ENCODE measurements at regions not wholly inside any gene's neighbourhood (a gene's known extent, or its start where the extent isn't known, plus 50 kb on each side); places are given as distances from the start of the nearest gene placed in this dataset.

DNA sequence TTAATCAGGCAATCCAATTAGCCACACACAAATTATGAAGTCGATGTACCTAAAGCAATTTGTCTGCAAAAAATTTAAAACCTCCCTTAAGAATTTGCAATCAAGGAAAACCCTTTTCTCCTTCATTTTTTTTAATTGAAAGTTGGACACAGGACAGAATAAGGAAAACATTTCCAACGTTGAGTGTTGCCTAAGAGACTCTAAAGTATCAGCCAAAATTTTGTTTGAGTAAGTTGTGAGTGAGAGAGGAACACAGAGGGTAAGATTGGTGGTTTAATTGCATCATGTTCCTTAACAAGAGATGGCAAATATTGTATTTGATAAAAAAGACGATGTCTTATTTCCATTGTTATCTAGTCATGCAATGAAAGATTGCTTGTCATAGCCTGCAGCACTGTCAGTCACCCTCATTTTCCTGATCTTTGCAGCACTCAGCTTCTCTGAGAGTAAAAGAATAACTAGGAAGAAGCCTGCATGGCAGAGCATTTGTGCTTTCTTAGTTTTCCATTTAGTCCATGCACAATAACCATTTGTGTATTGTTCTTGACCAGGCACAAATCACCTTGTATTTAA lies 115.5 kb downstream of the ICOS start:
- Histone ChIP-seq H3K4me3 (ENCODE audit: control extremely low read depth in 1 of 5, extremely low read depth in 1 of 5, insufficient read depth in 1 of 5, low read depth in 2 of 5, low read length in 4 of 5) (no peak overlapping the region), H3K4me1 (ENCODE audit: control insufficient read depth in 2 of 2, insufficient read depth in 2 of 2, low read length in 2 of 2) (no peaks in the 10 kb centered on the region), H3K79me2 (ENCODE audit: control insufficient read depth, insufficient read depth, low read length) (no peaks in the 10 kb centered on the region), H3K27me3 (replicated peaks in 1 of 4; ENCODE audit: control extremely low read depth in 1 of 4, control insufficient read depth in 3 of 4, insufficient read depth in 4 of 4, low read length in 3 of 4) (no peaks in the 10 kb centered on the region), H4K20me1 (ENCODE audit: control insufficient read depth, insufficient read depth, low read length, poor library complexity, severe bottlenecking) (no peaks in the 10 kb centered on the region), H3K36me3 (replicated peaks in 1 of 2; ENCODE audit: control extremely low read depth in 1 of 2, control insufficient read depth in 1 of 2, extremely low read depth in 1 of 2, insufficient read depth in 2 of 2, low read length in 1 of 2) (no peaks in the 10 kb centered on the region), H2AFZ (ENCODE audit: insufficient read depth, low read depth, low read length, poor library complexity, severe bottlenecking) (no peak overlapping the region), H3K9me3 (ENCODE audit: control extremely low read depth in 1 of 3, control insufficient read depth in 2 of 3, insufficient read depth in 1 of 3, low read length in 2 of 3) (no peaks in the 10 kb centered on the region), H3K27ac (ENCODE audit: low read length in 2 of 2) (no peak overlapping the region), H3K4me2 (replicated peaks; ENCODE audit: low read depth, low read length, poor library complexity, severe bottlenecking) (no peak overlapping the region), H3K9ac (ENCODE audit: low read length) (no peak overlapping the region)
- Mint-ChIP-seq H3K4me1 (no peaks in the 10 kb centered on the region), H3K9me3 (ENCODE audit: insufficient read depth) (no peaks in the 10 kb centered on the region), H3K4me3 (no peak overlapping the region), H3K27ac (no peak overlapping the region), H3K27me3 (peaks cover 4% of the 10 kb centered on the region)
- no peak for ATAC-seq (ENCODE audit: low read depth)
- ChIA-PET CTCF (no interaction called here), POLR2A (no interaction called here)
- DNase-seq: no peak
- WGBS (ENCODE audit: insufficient coverage): 100% methylated on average over 1 of the region's 3 CpGs
- TF ChIP-seq, protein P1, sequence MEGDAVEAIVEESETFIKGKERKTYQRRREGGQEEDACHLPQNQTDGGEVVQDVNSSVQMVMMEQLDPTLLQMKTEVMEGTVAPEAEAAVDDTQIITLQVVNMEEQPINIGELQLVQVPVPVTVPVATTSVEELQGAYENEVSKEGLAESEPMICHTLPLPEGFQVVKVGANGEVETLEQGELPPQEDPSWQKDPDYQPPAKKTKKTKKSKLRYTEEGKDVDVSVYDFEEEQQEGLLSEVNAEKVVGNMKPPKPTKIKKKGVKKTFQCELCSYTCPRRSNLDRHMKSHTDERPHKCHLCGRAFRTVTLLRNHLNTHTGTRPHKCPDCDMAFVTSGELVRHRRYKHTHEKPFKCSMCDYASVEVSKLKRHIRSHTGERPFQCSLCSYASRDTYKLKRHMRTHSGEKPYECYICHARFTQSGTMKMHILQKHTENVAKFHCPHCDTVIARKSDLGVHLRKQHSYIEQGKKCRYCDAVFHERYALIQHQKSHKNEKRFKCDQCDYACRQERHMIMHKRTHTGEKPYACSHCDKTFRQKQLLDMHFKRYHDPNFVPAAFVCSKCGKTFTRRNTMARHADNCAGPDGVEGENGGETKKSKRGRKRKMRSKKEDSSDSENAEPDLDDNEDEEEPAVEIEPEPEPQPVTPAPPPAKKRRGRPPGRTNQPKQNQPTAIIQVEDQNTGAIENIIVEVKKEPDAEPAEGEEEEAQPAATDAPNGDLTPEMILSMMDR (IDR thresholded peaks at IDR 0.05): no peak
- TF ChIP-seq EZH2 (IDR thresholded peaks at IDR 0.05; ENCODE audit: borderline replicate concordance, insufficient read depth, low read depth, low read length, poor library complexity, severe bottlenecking): no peak
- intact Hi-C loops (cut with micrococcal nuclease): no loop called here

DNA sequence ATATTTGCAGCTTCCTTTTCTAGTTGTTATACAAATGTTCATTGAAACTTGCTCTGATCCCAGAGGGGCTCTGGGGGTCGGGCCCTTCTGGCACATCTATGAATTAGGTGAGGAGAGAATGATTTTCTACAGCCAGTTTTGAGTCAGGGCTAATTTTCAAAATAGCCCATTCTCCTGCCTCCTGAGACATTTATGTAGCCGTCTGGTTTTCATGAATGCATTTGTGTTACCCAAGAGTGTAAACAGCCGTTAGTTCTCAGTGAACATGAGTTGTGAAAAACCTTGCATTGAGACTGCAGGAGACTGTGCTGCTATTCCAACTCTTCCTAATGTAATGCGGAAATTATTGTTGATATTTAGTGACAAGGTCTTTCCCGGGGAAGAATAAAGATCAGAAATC lies 122.5 kb downstream of the ICOS start:
- ATAC-seq (ENCODE audit: low read depth) (no peak), DNase-seq (no peak)
- Histone ChIP-seq H4K20me1 (ENCODE audit: control insufficient read depth, insufficient read depth, low read length, poor library complexity, severe bottlenecking) (no peaks in the 10 kb centered on the region), H3K79me2 (ENCODE audit: control insufficient read depth, insufficient read depth, low read length) (no peaks in the 10 kb centered on the region), H3K9ac (ENCODE audit: low read length) (no peak overlapping the region), H3K9me3 (ENCODE audit: control extremely low read depth in 1 of 3, control insufficient read depth in 2 of 3, insufficient read depth in 1 of 3, low read length in 2 of 3) (no peaks in the 10 kb centered on the region), H3K4me3 (ENCODE audit: control extremely low read depth in 1 of 5, extremely low read depth in 1 of 5, insufficient read depth in 1 of 5, low read depth in 2 of 5, low read length in 4 of 5) (no peak overlapping the region), H2AFZ (ENCODE audit: insufficient read depth, low read depth, low read length, poor library complexity, severe bottlenecking) (no peak overlapping the region), H3K4me2 (replicated peaks; ENCODE audit: low read depth, low read length, poor library complexity, severe bottlenecking) (no peak overlapping the region), H3K27ac (ENCODE audit: low read length in 2 of 2) (no peak overlapping the region), H3K4me1 (ENCODE audit: control insufficient read depth in 2 of 2, insufficient read depth in 2 of 2, low read length in 2 of 2) (no peaks in the 10 kb centered on the region), H3K27me3 (replicated peaks in 1 of 4; ENCODE audit: control extremely low read depth in 1 of 4, control insufficient read depth in 3 of 4, insufficient read depth in 4 of 4, low read length in 3 of 4) (no peaks in the 10 kb centered on the region), H3K36me3 (replicated peaks in 1 of 2; ENCODE audit: control extremely low read depth in 1 of 2, control insufficient read depth in 1 of 2, extremely low read depth in 1 of 2, insufficient read depth in 2 of 2, low read length in 1 of 2) (no peaks in the 10 kb centered on the region)
- no peaks in the 10 kb centered on the region for H3K4me1 Mint-ChIP-seq
- TF ChIP-seq, protein P1 (IDR thresholded peaks at IDR 0.05): no peak
- no peak for TF ChIP-seq EZH2 (IDR thresholded peaks at IDR 0.05; ENCODE audit: borderline replicate concordance, insufficient read depth, low read depth, low read length, poor library complexity, severe bottlenecking)
- H3K27ac Mint-ChIP-seq: no peak overlapping the region
- intact Hi-C loops (cut with micrococcal nuclease): no loop called here
- no peaks in the 10 kb centered on the region for H3K9me3 Mint-ChIP-seq (ENCODE audit: insufficient read depth)
- 100% methylated on average over 2 of the region's 5 CpGs for whole genome bisulfite sequencing (ENCODE audit: insufficient coverage)
- POLR2A ChIA-PET: no interaction called here
- H3K4me3 Mint-ChIP-seq: no peak overlapping the region
- CTCF ChIA-PET: no interaction called here
- no peaks in the 10 kb centered on the region for H3K27me3 Mint-ChIP-seq
